Femur (tissue), 1 donor: ENCODE measurements at regions not wholly inside any gene's neighbourhood (a gene's known extent, or its start where the extent isn't known, plus 50 kb on each side); places are given as distances from the start of the nearest gene placed in this dataset.
"Not testable (repeated sequence)": the region's sequence is repeated elsewhere in the genome, so short reads cannot be mapped to it uniquely, and the experiment has no call there.

ENCODE experiments used
- DNase-seq: peaks from one replicate; pipeline ENCODE4 v3.0.0-alpha.2; 2017

- DNase-seq: no peak
Observed at GRCh38 chr1:209100460-209100859, 483.1 kb upstream of the CAMK1G start.

GRCh38 chr1:209101106-209101505 lies 482.4 kb upstream of the CAMK1G start:
- no peak for DNase-seq

- DNase-seq: no peak
Observed at GRCh38 chr1:209102120-209102519, 481.4 kb upstream of the CAMK1G start.

GRCh38 chr1:209102531-209102930 lies 481.0 kb upstream of the CAMK1G start:
- DNase-seq: no peak

GRCh38 chr1:209103092-209103491 lies 480.4 kb upstream of the CAMK1G start:
- no peak for DNase-seq

- DNase-seq: no peak
Observed at GRCh38 chr1:209104646-209105045, 478.9 kb upstream of the CAMK1G start.

GRCh38 chr1:209105701-209106100 lies 477.8 kb upstream of the CAMK1G start:
- no peak for DNase-seq

GRCh38 chr1:209106237-209106741 lies 477.2 kb upstream of the CAMK1G start:
- peak; percentile 40 for DNase-seq

GRCh38 chr1:209106861-209107260 lies 476.7 kb upstream of the CAMK1G start:
- no peak for DNase-seq

GRCh38 chr1:209107535-209107934 lies 476.0 kb upstream of the CAMK1G start:
- DNase-seq: no peak

GRCh38 chr1:209109001-209109785 lies 474.3 kb upstream of the CAMK1G start:
- no peak for DNase-seq

GRCh38 chr1:209113521-209113920 lies 470.0 kb upstream of the CAMK1G start:
- no peak for DNase-seq

- no peak for DNase-seq
Observed at GRCh38 chr1:209116705-209117104, 466.8 kb upstream of the CAMK1G start.

- no peak for DNase-seq
Observed at GRCh38 chr1:209123601-209124000, 459.9 kb upstream of the CAMK1G start.

- DNase-seq: not testable (repeated sequence)
Observed at GRCh38 chr1:209129091-209129490, 454.4 kb upstream of the CAMK1G start.

- no peak for DNase-seq
Observed at GRCh38 chr1:209130886-209131285, 452.6 kb upstream of the CAMK1G start.

- DNase-seq: peak; percentile 27
Observed at GRCh38 chr1:209132736-209133467, 450.6 kb upstream of the CAMK1G start.

- DNase-seq: no peak
Observed at GRCh38 chr1:209134001-209134400, 449.5 kb upstream of the CAMK1G start.

GRCh38 chr1:209143916-209144315 lies 439.6 kb upstream of the CAMK1G start:
- no peak for DNase-seq

- peak; percentile 29 for DNase-seq
Observed at GRCh38 chr1:209150114-209150513, 433.4 kb upstream of the CAMK1G start.

- DNase-seq: no peak
Observed at GRCh38 chr1:209153411-209153810, 430.1 kb upstream of the CAMK1G start.

GRCh38 chr1:209154912-209155311 lies 428.6 kb upstream of the CAMK1G start:
- DNase-seq: peak; percentile 43

- no peak for DNase-seq
Observed at GRCh38 chr1:209155546-209155945, 428.0 kb upstream of the CAMK1G start.

GRCh38 chr1:209156991-209157390 lies 426.5 kb upstream of the CAMK1G start:
- DNase-seq: no peak
